Ascending aorta (tissue), 2 donors: ENCODE measurements at regions not wholly inside any gene's neighbourhood (a gene's known extent, or its start where the extent isn't known, plus 50 kb on each side); places are given as distances from the start of the nearest gene placed in this dataset.

Experiments used
- DNase-seq, 2 donors: peaks; one replicate each; pipeline ENCODE4 v3.0.0-alpha.2; 2019; ENCODE audit warnings: low spot score in 2 of 2
- H3K27ac ChIP-seq, 2 donors: fragments of 200-600 bp; sonication (generic); one replicate each; pipeline ENCODE4 v1.5.1; 2016 to 2017; ENCODE audit warnings: mild to moderate bottlenecking in 1 of 2
- H3K27me3 ChIP-seq: fragments of 200-600 bp; sonication (generic); one replicate; pipeline ENCODE4 v1.5.1; 2017
- H3K36me3 ChIP-seq, 2 donors: fragments of 200-600 bp; sonication (generic); one replicate each; pipeline ENCODE4 v1.5.1; 2016
- H3K4me1 ChIP-seq, 2 donors: fragments of 200-600 bp; sonication (generic); one replicate each; pipeline ENCODE4 v1.5.1; 2016 to 2017; ENCODE audit warnings: mild to moderate bottlenecking in 1 of 2
- H3K4me3 ChIP-seq, 2 donors: fragments of 200-600 bp; sonication (generic); one replicate each; pipeline ENCODE4 v1.5.1; 2016 to 2017; ENCODE audit warnings: mild to moderate bottlenecking in 1 of 2
- H3K9me3 ChIP-seq, 2 donors: fragments of 200-600 bp; sonication (generic); one replicate each; pipeline ENCODE4 v1.5.1; 2016
- intact Hi-C: fragments of 100-400 bp; cut with DNase I; formaldehyde crosslinking; loops from one replicate; pipeline ENCODE4 v1.15.1; 2023
- TF ChIP-seq, protein P1 (sequence below), 3 experiments: fragments of 200-600 bp in 2 of 3; fragments of 450-650 bp in 1 of 3; sonication (generic) in 2 of 3; IDR thresholded peaks; one replicate each; pipeline ENCODE4 v1.5.1; 2016 to 2019; ENCODE audit warnings: antibody characterized with exemption in 3 of 3, mild to moderate bottlenecking in 1 of 3, moderate library complexity in 1 of 3

DNA sequence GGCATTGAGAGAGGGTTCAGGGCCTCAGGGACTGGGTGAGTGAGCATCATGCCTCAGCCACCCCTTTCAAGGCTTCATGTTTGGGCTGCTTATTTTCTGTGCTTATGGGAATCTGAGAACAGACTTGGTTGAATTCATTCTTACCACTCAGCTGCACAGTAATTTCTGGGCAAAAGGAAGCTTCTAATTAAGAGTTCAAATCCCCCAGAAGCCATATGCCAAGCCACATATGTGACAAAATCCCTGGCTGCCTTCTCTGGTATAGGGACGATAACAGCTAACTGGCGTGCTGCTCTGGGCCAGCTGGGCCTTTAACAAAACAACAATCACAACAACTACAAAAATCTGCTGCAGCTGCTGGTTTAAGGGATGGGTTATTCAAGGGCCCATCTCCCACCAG, 181.0 kb upstream of the ANKRD28 start:
- DNase-seq, result no peak
- Histone ChIP-seq H3K4me1 (no peaks in the 10 kb centered on the region), H3K27ac (no peak overlapping the region), H3K9me3 (no peaks in the 10 kb centered on the region), H3K36me3 (no peaks in the 10 kb centered on the region), H3K27me3 (no peaks in the 10 kb centered on the region), H3K4me3 (no peak overlapping the region)
- TF ChIP-seq, protein P1, sequence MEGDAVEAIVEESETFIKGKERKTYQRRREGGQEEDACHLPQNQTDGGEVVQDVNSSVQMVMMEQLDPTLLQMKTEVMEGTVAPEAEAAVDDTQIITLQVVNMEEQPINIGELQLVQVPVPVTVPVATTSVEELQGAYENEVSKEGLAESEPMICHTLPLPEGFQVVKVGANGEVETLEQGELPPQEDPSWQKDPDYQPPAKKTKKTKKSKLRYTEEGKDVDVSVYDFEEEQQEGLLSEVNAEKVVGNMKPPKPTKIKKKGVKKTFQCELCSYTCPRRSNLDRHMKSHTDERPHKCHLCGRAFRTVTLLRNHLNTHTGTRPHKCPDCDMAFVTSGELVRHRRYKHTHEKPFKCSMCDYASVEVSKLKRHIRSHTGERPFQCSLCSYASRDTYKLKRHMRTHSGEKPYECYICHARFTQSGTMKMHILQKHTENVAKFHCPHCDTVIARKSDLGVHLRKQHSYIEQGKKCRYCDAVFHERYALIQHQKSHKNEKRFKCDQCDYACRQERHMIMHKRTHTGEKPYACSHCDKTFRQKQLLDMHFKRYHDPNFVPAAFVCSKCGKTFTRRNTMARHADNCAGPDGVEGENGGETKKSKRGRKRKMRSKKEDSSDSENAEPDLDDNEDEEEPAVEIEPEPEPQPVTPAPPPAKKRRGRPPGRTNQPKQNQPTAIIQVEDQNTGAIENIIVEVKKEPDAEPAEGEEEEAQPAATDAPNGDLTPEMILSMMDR (IDR thresholded peaks at IDR 0.05), result no peak
- intact Hi-C loops, result no loop called here

DNA sequence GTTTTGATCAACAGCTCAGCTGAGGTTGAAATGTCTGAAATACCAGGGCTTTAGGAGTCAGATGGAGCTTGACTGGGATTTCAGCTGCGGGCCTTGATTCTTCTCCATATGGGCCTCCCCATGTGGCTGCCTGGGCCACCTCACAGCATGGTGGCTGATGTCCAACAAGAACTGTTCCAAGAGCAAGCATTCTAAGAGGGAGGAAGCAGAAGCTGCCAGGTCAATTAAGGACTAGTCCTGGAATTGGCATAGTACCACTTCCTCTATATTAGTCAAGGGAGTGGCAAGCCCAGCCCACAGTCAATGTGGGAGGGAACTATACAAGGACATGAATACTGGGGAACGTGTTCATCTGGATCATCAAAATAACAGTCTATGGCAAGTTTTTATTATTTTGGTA, 181.7 kb upstream of the ANKRD28 start:
- no peaks in the 10 kb centered on the region for H3K27me3 ChIP-seq
- TF ChIP-seq, protein P1 (IDR thresholded peaks at IDR 0.05), result no peak
- no peak for DNase-seq
- no peak overlapping the region for H3K27ac ChIP-seq
- no peak overlapping the region for H3K4me3 ChIP-seq
- H3K4me1 ChIP-seq, result no peaks in the 10 kb centered on the region
- H3K9me3 ChIP-seq, result no peaks in the 10 kb centered on the region
- intact Hi-C loops, result no loop called here
- H3K36me3 ChIP-seq, result no peaks in the 10 kb centered on the region

DNA sequence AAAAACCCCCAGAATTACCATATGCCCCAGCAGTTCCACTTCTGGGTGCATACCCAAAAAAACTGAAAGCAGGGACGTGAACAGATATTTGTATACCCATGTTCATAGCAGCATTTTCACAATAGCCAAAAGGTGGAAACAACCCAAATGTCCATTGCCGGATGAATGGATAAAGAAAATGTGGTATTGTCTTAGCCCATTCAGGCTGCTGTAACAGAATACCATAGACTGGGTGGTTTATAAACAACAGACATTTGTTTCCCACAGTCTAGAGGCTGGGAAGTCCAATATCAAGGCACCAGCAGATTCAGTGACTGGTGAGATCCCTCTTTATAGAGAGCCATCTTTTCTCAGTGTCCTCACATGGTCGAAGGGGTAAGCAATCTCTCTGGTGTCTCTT, 182.1 kb upstream of the ANKRD28 start:
- H3K4me1 ChIP-seq, result no peaks in the 10 kb centered on the region
- TF ChIP-seq, protein P1 (IDR thresholded peaks at IDR 0.05), result no peak
- intact Hi-C loops, result no loop called here
- H3K27me3 ChIP-seq, result no peaks in the 10 kb centered on the region
- no peak for DNase-seq
- no peaks in the 10 kb centered on the region for H3K9me3 ChIP-seq
- no peaks in the 10 kb centered on the region for H3K36me3 ChIP-seq
- no peak overlapping the region for H3K27ac ChIP-seq
- no peak overlapping the region for H3K4me3 ChIP-seq

DNA sequence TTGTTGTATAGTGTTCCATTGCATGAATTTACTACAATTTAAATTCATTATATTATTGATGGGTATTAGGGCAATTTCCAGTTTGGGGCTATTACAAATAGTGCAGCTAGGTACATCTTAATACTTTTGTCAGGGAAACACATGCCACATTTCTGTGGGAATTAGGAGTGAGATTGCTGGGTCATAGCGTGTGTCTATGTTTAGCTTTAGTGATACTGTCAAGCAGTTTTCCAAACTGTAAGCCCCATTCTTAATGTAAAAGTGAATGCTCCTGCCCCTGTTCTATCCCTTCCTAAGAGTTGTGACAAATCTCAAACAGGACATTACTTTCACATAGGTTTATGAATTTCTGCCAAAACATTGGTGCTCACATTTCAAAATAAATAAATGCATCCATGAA, 184.5 kb upstream of the ANKRD28 start:
- no peaks in the 10 kb centered on the region for H3K27me3 ChIP-seq
- H3K4me1 ChIP-seq, result no peaks in the 10 kb centered on the region
- H3K27ac ChIP-seq, result no peak overlapping the region
- no peak for DNase-seq
- H3K4me3 ChIP-seq, result no peak overlapping the region
- no peaks in the 10 kb centered on the region for H3K9me3 ChIP-seq
- TF ChIP-seq, protein P1 (IDR thresholded peaks at IDR 0.05), result no peak
- intact Hi-C loops, result no loop called here
- no peaks in the 10 kb centered on the region for H3K36me3 ChIP-seq

DNA sequence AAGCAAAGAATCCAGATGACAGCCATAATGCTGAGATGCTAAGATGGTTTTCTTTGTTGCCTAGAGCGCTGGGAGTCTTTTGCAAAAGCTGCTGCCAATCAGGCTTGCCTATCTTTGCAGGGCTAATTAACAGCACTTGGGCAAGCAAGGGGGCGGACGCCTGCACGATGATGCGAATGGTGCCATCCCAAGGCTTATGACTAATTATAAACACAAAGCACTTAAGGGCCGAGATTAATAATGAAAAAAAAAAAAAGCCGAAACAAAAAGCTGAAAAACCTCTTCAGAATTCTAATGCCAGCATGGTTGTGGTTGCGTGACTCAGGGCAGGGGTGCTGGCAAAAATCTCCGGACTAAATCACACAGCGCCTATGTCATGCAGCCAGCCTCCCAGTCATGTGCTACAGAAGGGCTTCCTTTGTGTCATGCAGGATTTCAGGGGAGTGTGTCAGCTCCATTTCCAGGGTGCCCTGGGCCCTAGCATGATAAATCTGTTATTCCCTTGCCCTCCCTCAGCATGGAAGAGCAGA, 185.0 kb upstream of the ANKRD28 start:
- intact Hi-C loops, result no loop called here
- Histone ChIP-seq H3K27me3 (no peaks in the 10 kb centered on the region), H3K4me3 (no peak overlapping the region), H3K9me3 (no peaks in the 10 kb centered on the region), H3K4me1 (no peaks in the 10 kb centered on the region), H3K36me3 (no peaks in the 10 kb centered on the region), H3K27ac (no peak overlapping the region)
- TF ChIP-seq, protein P1 (IDR thresholded peaks at IDR 0.05), result no peak
- DNase-seq, result no peak

DNA sequence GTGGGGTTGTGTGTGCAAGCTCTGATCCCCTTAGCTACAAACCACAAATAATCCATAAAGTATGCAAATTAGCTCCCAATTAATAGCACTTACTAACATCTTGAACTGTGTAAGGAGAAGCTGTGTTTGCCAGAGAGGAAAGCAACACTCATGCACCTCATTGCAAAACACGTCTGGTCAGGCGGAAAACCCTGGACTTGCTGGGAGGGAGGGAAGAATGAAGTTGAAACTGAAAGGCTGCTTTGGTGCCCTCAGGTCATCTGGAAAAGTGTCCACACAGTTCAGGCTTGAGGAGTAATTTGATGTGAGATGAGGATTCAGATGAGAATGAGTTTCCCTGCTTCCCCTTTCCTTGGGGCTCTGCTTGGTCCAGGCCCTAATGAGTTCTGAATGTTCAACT, 185.5 kb upstream of the ANKRD28 start:
- Histone ChIP-seq H3K9me3 (no peaks in the 10 kb centered on the region), H3K27me3 (no peaks in the 10 kb centered on the region), H3K4me1 (no peaks in the 10 kb centered on the region), H3K4me3 (no peak overlapping the region), H3K27ac (no peak overlapping the region), H3K36me3 (no peaks in the 10 kb centered on the region)
- intact Hi-C loops, result no loop called here
- DNase-seq, result no peak
- TF ChIP-seq, protein P1 (IDR thresholded peaks at IDR 0.05), result no peak
